ENCODE measurements at regions not wholly inside any gene's neighbourhood (a gene's known extent, or its start where the extent isn't known, plus 50 kb on each side); places are given as distances from the start of the nearest gene placed in this dataset.

- TF ChIP-seq POLR2AphosphoS5 (IDR thresholded peaks at IDR 0.05): no peak
- TF ChIP-seq POLR2A (IDR thresholded peaks at IDR 0.05): no peak
Observed at GRCh38 chr1:163737261-163737660, 415.5 kb downstream of the NUF2 start.
